Neural crest cell (in vitro differentiated cells): ENCODE measurements at regions not wholly inside any gene's neighbourhood (a gene's known extent, or its start where the extent isn't known, plus 50 kb on each side); places are given as distances from the start of the nearest gene placed in this dataset.

Experiments
- DNase-seq: peaks from one replicate; pipeline ENCODE4 v3.0.0; 2021; ENCODE audit warnings: low read depth, mixed read lengths, low spot score
- H3K27ac Mint-ChIP-seq: one replicate; pipeline ENCODE4 v1.8.0; 2021; ENCODE audit warnings: mild to moderate bottlenecking, mixed read lengths; ENCODE audit not compliant: unreplicated experiment
- H3K27me3 Mint-ChIP-seq: 2 replicates; pipeline ENCODE4 v1.8.0; 2021; ENCODE audit warnings: low read depth, mild to moderate bottlenecking, mixed read lengths
- H3K36me3 Mint-ChIP-seq: 2 replicates; pipeline ENCODE4 v1.8.0; 2021; ENCODE audit warnings: low read depth, mild to moderate bottlenecking, mixed read lengths
- H3K4me1 Mint-ChIP-seq: 2 replicates; pipeline ENCODE4 v1.8.0; 2021; ENCODE audit warnings: mixed read lengths
- H3K4me3 Mint-ChIP-seq: one replicate; pipeline ENCODE4 v1.8.0; 2021; ENCODE audit warnings: mild to moderate bottlenecking, mixed read lengths
- H3K9me3 Mint-ChIP-seq: 2 replicates; pipeline ENCODE4 v1.8.0; 2021; ENCODE audit warnings: mixed read lengths
- TF ChIP-seq, protein P1 (sequence below): fragments of 200-600 bp; sonication (generic); conservative IDR thresholded peaks from 2 replicates; pipeline ENCODE4 v1.5.0; 2021; ENCODE audit warnings: antibody characterized with exemption, mild to moderate bottlenecking

DNA sequence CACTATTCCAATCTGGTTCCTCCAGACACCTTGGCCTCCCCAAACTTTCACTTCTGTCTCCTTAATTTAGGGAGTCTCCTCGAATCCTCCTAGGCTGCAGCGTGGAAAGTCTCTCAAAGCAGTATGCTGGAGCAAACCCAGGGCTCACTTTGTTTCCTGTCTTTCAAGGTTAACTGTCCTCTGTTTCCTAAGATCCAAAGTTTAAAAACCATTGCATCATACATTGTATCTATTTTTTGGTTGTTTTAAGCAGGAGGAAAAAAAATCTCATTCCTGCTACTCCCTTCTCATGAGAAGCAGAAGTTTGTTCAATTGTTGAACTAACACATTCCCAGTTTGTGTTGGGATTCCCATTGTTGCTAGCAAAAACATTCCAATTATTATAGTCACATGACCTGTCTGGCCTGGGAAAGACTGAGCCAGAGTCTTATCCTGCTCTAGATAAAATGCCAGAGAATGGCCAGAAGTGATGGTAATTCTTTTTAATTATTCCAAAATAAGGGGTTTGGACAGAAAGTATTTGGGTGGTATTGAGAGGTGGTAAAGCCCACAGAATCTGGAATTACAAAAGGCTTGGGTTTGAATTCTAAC is 67.3 kb downstream of the HSPB8 start:
- no peaks in the 10 kb centered on the region for H3K9me3 Mint-ChIP-seq
- no peak overlapping the region for H3K27ac Mint-ChIP-seq
- H3K27me3 Mint-ChIP-seq, result peaks cover 7% of the 10 kb centered on the region
- no peak for DNase-seq
- TF ChIP-seq, protein P1, sequence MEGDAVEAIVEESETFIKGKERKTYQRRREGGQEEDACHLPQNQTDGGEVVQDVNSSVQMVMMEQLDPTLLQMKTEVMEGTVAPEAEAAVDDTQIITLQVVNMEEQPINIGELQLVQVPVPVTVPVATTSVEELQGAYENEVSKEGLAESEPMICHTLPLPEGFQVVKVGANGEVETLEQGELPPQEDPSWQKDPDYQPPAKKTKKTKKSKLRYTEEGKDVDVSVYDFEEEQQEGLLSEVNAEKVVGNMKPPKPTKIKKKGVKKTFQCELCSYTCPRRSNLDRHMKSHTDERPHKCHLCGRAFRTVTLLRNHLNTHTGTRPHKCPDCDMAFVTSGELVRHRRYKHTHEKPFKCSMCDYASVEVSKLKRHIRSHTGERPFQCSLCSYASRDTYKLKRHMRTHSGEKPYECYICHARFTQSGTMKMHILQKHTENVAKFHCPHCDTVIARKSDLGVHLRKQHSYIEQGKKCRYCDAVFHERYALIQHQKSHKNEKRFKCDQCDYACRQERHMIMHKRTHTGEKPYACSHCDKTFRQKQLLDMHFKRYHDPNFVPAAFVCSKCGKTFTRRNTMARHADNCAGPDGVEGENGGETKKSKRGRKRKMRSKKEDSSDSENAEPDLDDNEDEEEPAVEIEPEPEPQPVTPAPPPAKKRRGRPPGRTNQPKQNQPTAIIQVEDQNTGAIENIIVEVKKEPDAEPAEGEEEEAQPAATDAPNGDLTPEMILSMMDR, result no peak
- no peaks in the 10 kb centered on the region for H3K36me3 Mint-ChIP-seq
- no peak overlapping the region for H3K4me3 Mint-ChIP-seq
- no peaks in the 10 kb centered on the region for H3K4me1 Mint-ChIP-seq

DNA sequence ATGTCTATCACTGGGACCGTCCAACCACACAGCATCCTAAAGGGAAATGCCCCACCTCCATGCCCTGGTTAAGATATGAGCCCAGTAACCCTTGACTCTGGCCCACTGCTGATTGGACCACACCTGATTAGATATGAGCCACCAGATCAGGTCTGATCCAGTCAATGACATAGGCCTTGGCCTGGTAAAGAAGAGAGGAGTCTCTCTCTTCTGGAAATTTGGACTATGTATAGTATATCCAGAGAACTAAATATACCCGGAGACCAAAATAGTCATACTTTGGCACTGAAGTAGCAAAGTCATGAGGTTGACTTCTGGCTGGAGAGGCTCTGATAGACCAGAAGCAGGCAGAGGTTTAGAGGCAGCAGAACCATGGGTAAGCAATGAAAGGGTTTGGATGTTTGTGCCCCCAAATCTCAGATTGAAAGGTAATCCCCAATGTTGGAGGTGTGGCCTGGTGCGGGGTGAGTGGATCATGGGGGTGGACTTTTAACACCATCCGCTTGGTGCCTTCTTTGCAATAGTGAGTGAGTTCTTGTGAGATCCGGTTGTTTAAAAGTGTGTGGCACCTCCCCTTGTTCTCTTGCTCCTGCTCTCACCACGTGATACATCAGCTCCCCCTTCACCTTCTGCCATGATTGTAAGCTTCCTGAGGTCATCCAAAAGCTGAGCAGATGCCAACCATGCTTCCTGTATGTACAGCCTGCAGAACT is 68.4 kb downstream of the HSPB8 start:
- no peak for DNase-seq
- H3K4me3 Mint-ChIP-seq, result no peak overlapping the region
- TF ChIP-seq, protein P1, result no peak
- H3K27me3 Mint-ChIP-seq, result peaks cover 10% of the 10 kb centered on the region
- H3K27ac Mint-ChIP-seq, result no peak overlapping the region
- no peaks in the 10 kb centered on the region for H3K9me3 Mint-ChIP-seq
- H3K4me1 Mint-ChIP-seq, result no peaks in the 10 kb centered on the region
- no peaks in the 10 kb centered on the region for H3K36me3 Mint-ChIP-seq

DNA sequence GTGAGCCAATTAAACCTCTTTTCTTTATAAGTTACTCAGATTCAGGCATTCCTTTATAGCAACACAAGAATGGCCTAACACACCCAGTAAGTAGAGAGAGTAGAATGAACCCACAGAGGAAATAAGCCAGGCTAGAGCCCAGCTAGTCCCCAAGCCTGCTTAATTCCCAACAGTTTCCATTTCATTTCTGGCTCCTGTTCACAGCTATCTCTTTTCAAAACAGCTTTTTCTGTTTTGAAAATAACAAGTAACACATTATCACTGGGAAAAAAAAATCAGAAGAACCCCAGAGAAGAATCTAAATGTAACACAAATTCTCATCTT is 69.0 kb downstream of the HSPB8 start:
- Mint-ChIP-seq H3K4me1 (no peaks in the 10 kb centered on the region), H3K9me3 (no peaks in the 10 kb centered on the region), H3K36me3 (no peaks in the 10 kb centered on the region), H3K27me3 (peaks cover 11% of the 10 kb centered on the region), H3K4me3 (no peak overlapping the region), H3K27ac (no peak overlapping the region)
- TF ChIP-seq, protein P1, result no peak
- DNase-seq, result no peak

DNA sequence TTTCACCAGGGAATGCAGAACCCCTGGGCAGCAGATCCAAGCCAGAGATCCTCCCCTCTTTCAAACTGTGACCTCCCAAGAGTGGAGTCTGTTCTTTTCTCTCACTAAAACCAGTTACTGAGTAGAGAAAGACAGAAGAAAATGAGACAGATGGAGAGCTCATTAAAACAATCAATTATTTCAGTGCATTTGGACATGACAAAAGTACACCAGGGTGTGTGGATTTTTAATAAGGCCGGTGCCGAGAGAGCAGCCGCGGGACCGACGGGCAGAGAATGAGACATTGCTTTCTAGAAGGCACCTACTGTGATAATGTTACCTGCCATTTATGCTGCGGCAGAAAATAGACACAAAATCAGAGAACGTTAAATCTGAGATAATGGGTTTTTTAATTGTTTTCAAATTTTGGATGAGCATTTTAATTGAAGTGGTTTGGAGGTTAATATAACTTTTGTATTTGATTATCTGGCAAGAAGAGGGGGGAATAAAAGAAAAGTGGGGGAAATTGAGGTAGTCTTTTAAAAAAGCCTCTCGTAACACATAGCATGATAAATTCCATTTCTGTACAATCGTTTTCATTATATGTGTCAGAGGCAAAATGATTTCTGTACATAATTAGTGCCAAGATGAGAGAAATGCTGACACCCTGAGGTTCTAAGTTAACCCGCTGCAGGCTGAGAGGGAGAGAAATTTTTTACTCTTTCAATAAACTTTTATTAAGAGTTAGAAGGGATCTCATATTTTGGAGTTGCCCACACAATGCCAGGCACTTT is 70.8 kb downstream of the HSPB8 start:
- DNase-seq, result no peak
- H3K4me1 Mint-ChIP-seq, result no peaks in the 10 kb centered on the region
- H3K36me3 Mint-ChIP-seq, result no peaks in the 10 kb centered on the region
- H3K27me3 Mint-ChIP-seq, result peaks cover 12% of the 10 kb centered on the region
- no peak overlapping the region for H3K4me3 Mint-ChIP-seq
- no peaks in the 10 kb centered on the region for H3K9me3 Mint-ChIP-seq
- TF ChIP-seq, protein P1, result no peak
- no peak overlapping the region for H3K27ac Mint-ChIP-seq

DNA sequence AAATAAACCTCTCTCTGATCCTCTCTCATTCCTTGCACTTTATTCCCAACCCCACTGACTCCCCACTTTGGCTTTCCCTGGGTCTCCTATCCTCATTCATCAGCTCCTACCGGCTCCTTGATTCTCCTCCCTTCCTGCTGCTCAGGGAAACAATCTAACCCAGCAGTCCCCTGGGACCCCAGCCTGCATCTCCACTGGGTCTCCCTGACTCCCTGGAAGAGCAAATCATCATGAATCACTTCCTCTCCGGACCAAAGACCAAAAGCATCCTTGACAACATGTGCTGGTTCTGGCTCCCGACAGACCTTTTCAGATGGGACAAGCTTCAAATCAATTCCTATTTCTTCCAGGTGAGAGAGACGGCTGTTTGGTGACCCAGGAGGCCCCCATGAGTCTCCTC is 76.6 kb downstream of the HSPB8 start:
- H3K4me3 Mint-ChIP-seq, result no peak overlapping the region
- no peak for DNase-seq
- no peak overlapping the region for H3K27ac Mint-ChIP-seq
- peaks cover 12% of the 10 kb centered on the region for H3K27me3 Mint-ChIP-seq
- no peaks in the 10 kb centered on the region for H3K36me3 Mint-ChIP-seq
- H3K9me3 Mint-ChIP-seq, result no peaks in the 10 kb centered on the region
- TF ChIP-seq, protein P1, result no peak
- peaks cover 14% of the 10 kb centered on the region for H3K4me1 Mint-ChIP-seq
